GM12865 (cell line): ENCODE measurements at regions not wholly inside any gene's neighbourhood (a gene's known extent, or its start where the extent isn't known, plus 50 kb on each side); places are given as distances from the start of the nearest gene placed in this dataset.

Experiments used
- DNase-seq: peaks from one replicate; pipeline ENCODE4 v3.0.0; 2010; ENCODE audit warnings: low read depth
- H3K4me3 ChIP-seq: 2 replicates; pipeline ENCODE4 v1.5.1; 2011; ENCODE audit warnings: mild to moderate bottlenecking, low read depth, low read length, control low read depth
- CTCF ChIP-seq: IDR thresholded peaks from 2 replicates; pipeline ENCODE4 v1.5.1; 2011; ENCODE audit warnings: low read length, control low read depth, low read depth, inconsistent platforms; ENCODE audit not compliant: insufficient read depth; ENCODE audit errors: missing control alignments

- H3K4me3 ChIP-seq: no peak overlapping the region
- TF ChIP-seq CTCF: no peak
- no peak for DNase-seq
Observed at GRCh38 chr1:67482733-67483482, 52.7 kb upstream of the SERBP1 start.

GRCh38 chr1:67484492-67484891 lies 54.3 kb upstream of the SERBP1 start:
- no peak for TF ChIP-seq CTCF
- no peak for DNase-seq
- H3K4me3 ChIP-seq: no peak overlapping the region

- H3K4me3 ChIP-seq: no peak overlapping the region
- no peak for TF ChIP-seq CTCF
Observed at GRCh38 chr1:67485046-67485811, 55.0 kb upstream of the SERBP1 start.

GRCh38 chr1:67489643-67490042 lies 59.4 kb upstream of the SERBP1 start:
- DNase-seq: peak; percentile 38
- TF ChIP-seq CTCF: peak; percentile 11

More at GRCh38 chr1:67485046-67485811, 55.0 kb upstream of the SERBP1 start:
- no peak for DNase-seq

GRCh38 chr1:67491280-67491679 lies 61.1 kb upstream of the SERBP1 start:
- no peak for TF ChIP-seq CTCF
- no peak overlapping the region for H3K4me3 ChIP-seq
- no peak for DNase-seq

More at GRCh38 chr1:67489643-67490042, 59.4 kb upstream of the SERBP1 start:
- no peak overlapping the region for H3K4me3 ChIP-seq

- no peak overlapping the region for H3K4me3 ChIP-seq
- no peak for TF ChIP-seq CTCF
- no peak for DNase-seq
Observed at GRCh38 chr1:67493148-67493547, 62.9 kb upstream of the SERBP1 start.

- TF ChIP-seq CTCF: no peak
- DNase-seq: no peak
- H3K4me3 ChIP-seq: no peak overlapping the region
Observed at GRCh38 chr1:67495327-67495726, 65.1 kb upstream of the SERBP1 start.
